Progenitor cell of endocrine pancreas (in vitro differentiated cells): ENCODE measurements at regions not wholly inside any gene's neighbourhood (a gene's known extent, or its start where the extent isn't known, plus 50 kb on each side); places are given as distances from the start of the nearest gene placed in this dataset.
"Not testable (repeated sequence)": the region's sequence is repeated elsewhere in the genome, so short reads cannot be mapped to it uniquely, and the experiment has no call there.

ENCODE experiments used
- DNase-seq: peaks from one replicate; pipeline ENCODE4 v3.0.0; 2021; ENCODE audit warnings: low spot score; ENCODE audit not compliant: unreplicated experiment
- H3K27ac Mint-ChIP-seq: 2 replicates; pipeline ENCODE4 v1.8.0; 2021; ENCODE audit warnings: mild to moderate bottlenecking, moderate library complexity, mixed read lengths
- H3K27me3 Mint-ChIP-seq: 2 replicates; pipeline ENCODE4 v1.8.0; 2021; ENCODE audit warnings: mixed read lengths
- H3K36me3 Mint-ChIP-seq: 2 replicates; pipeline ENCODE4 v1.8.0; 2022; ENCODE audit warnings: mixed read lengths; ENCODE audit not compliant: insufficient read depth
- H3K4me1 Mint-ChIP-seq: 2 replicates; pipeline ENCODE4 v1.8.0; 2021; ENCODE audit warnings: low read depth, mixed read lengths
- H3K4me3 Mint-ChIP-seq: 2 replicates; pipeline ENCODE4 v1.8.0; 2021; ENCODE audit warnings: low read depth, mild to moderate bottlenecking, moderate library complexity, mixed read lengths
- H3K9me3 Mint-ChIP-seq: 2 replicates; pipeline ENCODE4 v1.8.0; 2021; ENCODE audit warnings: low read depth, mixed read lengths
- TF ChIP-seq, protein P1 (sequence below): fragments of 200-600 bp; sonication (generic); IDR thresholded peaks from one replicate; pipeline ENCODE4 v1.5.0; 2021; ENCODE audit warnings: antibody characterized with exemption, mild to moderate bottlenecking; ENCODE audit not compliant: unreplicated experiment

DNA sequence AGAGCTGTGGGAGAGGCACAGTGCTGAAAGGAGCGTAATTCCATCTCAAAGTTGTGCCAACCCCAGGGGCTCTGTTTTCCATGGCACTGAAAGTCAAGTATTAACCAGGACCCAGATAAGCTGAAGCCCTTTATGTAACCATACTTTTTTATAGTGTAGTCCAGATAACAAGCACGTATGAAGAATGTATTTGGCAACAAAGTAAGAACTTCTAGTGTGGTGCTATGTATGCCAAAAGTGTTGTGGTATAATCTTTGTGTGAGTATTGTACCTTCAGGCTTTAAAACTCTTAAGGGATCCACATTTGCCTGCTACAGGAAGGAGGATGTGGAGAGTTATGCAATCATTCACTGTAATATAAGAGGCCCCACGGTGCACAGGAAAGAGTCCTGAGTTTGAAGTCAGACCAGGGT lies 129.4 kb downstream of the IBTK start:
- Mint-ChIP-seq H3K4me1 (no peaks in the 10 kb centered on the region), H3K9me3 (no peaks in the 10 kb centered on the region), H3K27me3 (no peaks in the 10 kb centered on the region), H3K36me3 (no peaks in the 10 kb centered on the region), H3K27ac (no peak overlapping the region), H3K4me3 (no peak overlapping the region)
- TF ChIP-seq, protein P1, sequence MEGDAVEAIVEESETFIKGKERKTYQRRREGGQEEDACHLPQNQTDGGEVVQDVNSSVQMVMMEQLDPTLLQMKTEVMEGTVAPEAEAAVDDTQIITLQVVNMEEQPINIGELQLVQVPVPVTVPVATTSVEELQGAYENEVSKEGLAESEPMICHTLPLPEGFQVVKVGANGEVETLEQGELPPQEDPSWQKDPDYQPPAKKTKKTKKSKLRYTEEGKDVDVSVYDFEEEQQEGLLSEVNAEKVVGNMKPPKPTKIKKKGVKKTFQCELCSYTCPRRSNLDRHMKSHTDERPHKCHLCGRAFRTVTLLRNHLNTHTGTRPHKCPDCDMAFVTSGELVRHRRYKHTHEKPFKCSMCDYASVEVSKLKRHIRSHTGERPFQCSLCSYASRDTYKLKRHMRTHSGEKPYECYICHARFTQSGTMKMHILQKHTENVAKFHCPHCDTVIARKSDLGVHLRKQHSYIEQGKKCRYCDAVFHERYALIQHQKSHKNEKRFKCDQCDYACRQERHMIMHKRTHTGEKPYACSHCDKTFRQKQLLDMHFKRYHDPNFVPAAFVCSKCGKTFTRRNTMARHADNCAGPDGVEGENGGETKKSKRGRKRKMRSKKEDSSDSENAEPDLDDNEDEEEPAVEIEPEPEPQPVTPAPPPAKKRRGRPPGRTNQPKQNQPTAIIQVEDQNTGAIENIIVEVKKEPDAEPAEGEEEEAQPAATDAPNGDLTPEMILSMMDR, result no peak
- no peak for DNase-seq

DNA sequence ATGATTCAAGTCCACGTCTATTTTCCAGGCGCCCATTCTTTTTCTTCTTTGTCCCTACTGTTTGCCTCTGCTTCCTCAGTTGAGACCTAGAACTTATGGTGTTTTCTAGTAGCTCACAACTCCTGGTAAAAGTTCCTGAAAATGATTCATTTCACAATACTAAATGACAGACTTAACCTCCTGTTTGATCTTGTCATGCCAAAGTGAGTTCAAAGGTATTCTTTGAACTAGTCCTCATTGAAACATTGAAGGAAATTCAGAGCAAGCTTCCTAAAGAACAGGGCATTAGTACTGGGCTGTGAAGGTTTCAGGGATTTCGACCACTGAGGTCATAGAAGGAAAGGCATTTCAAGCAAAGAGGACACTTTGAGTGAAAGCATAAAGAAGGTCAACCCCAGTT lies 132.8 kb downstream of the IBTK start:
- H3K4me1 Mint-ChIP-seq, result no peaks in the 10 kb centered on the region
- H3K27me3 Mint-ChIP-seq, result no peaks in the 10 kb centered on the region
- H3K9me3 Mint-ChIP-seq, result peaks cover 2% of the 10 kb centered on the region

DNA sequence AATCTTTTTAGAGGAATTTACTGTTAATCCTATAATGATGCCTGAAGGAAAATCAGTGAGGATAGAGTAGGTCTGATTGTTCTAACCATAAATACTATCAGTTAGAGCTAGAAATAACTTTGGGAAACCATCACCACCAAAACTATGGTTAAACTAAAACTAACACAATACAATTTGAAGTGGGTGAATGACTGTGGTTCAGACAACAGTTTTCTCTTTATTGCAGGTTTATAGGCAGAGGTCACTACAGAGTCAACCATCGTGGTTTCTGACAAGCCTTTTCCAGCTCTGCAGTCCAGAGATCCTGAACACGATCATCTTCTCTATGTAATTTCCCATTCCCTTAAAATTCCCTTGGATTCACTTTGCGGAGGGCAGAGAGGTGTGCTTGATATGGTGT lies 134.3 kb downstream of the IBTK start:
- Mint-ChIP-seq H3K27ac (no peak overlapping the region), H3K4me1 (no peaks in the 10 kb centered on the region), H3K36me3 (no peaks in the 10 kb centered on the region), H3K9me3 (peaks cover 14% of the 10 kb centered on the region), H3K4me3 (no peak overlapping the region), H3K27me3 (no peaks in the 10 kb centered on the region)
- DNase-seq, result no peak
- TF ChIP-seq, protein P1, result no peak

More for the DNA sequence above, 132.8 kb downstream of the IBTK start:
- Mint-ChIP-seq H3K4me3 (no peak overlapping the region), H3K36me3 (no peaks in the 10 kb centered on the region), H3K27ac (no peak overlapping the region)
- TF ChIP-seq, protein P1, result no peak
- no peak for DNase-seq

DNA sequence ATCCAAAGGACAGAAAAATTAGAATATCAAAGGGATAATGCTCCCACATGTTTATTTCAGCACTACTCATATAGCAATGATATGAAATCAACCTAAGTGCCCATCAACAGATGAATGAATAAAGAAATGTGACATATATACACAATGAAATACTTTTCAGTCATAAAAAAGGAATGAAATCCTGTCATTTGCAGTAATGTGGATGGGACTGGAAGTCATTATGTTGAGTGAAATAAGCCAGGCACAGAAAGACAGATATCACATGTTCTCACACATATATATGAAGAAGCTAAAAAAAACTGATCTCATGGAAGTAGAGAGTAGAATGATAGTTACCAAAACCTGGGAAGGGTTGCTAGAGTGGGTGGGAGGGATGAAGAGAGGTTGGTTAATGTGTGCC lies 135.7 kb downstream of the IBTK start:
- Mint-ChIP-seq H3K27me3 (no peaks in the 10 kb centered on the region), H3K4me1 (no peaks in the 10 kb centered on the region), H3K4me3 (no peak overlapping the region), H3K36me3 (no peaks in the 10 kb centered on the region), H3K27ac (no peak overlapping the region), H3K9me3 (peaks cover 14% of the 10 kb centered on the region)
- no peak for DNase-seq
- TF ChIP-seq, protein P1, result no peak

DNA sequence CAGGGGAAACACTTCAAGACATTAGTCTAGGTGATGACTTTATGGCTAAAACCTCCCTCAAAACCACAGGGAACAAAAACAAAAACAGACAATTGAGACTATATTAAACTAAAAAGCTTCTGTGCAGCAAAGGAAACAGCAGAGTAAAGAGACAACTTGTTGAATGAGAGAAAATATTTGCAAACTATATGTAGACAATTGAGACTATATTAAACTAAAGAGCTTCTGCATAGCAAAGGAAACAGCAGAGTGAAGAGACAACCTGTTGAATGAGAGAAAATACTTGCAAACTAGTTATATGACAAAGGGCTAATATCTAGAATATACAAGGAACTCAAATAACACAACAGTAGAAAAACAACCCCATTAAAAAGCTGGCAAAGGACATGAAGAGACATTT lies 136.4 kb downstream of the IBTK start:
- Mint-ChIP-seq H3K27me3 (no peaks in the 10 kb centered on the region), H3K9me3 (peaks cover 14% of the 10 kb centered on the region), H3K36me3 (no peaks in the 10 kb centered on the region), H3K4me1 (no peaks in the 10 kb centered on the region), H3K4me3 (no peak overlapping the region), H3K27ac (no peak overlapping the region)
- TF ChIP-seq, protein P1, result no peak
- DNase-seq, result no peak

DNA sequence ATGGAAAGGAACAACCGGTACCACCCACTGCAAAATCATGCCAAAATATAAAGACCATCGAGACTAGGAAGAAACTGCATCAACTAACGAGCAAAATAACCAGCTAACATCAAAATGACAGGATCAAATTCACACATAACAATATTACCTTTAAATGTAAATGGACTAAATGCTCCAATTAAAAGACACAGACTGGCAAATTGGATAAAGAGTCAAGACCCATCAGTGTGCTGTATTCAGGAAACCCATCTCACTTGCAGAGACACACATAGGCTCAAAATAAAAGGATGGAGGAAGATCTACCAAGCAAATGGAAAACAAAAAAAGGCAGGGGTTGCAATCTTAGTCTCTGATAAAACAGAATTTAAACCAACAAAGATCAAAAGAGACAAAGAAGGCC lies 144.4 kb downstream of the IBTK start:
- not testable (repeated sequence) for H3K27me3 Mint-ChIP-seq, H3K4me1 Mint-ChIP-seq, H3K4me3 Mint-ChIP-seq, H3K27ac Mint-ChIP-seq, DNase-seq, H3K36me3 Mint-ChIP-seq
- peaks cover 26% of the 10 kb centered on the region for H3K9me3 Mint-ChIP-seq

DNA sequence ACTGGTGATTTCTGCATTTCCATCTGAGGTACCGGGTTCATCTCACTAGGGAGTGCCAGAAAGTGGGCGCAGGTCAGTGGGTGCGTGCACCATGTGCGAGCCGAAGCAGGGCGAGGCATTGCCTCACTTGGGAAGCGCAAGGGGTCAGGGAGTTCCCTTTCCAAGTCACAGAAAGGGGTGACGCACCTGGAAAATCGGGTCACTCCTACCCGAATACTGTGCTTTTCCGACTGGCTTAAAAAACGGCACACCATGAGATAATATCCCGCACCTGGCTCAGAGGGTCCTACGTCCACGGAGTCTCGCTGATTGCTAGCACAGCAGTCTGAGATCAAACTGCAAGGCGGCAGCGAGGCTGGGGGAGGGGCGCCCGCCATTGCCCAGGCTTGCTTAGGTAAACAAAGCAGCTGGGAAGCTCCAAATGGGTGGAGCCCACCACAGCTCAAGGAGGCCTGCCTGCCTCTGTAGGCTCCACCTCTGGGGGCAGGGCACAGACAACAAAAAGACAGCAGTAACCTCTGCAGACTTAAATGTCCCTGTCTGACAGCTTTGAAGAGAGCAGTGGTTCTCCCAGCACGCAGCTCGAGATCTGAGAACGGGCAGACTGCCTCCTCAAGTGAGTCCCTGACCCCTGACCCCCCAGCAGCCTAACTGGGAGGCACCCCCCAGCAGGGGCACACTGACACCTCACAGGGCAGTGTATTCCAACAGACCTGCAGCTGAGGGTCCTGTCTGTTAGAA lies 146.0 kb downstream of the IBTK start:
- H3K27me3 Mint-ChIP-seq, H3K4me1 Mint-ChIP-seq, DNase-seq, H3K36me3 Mint-ChIP-seq, H3K27ac Mint-ChIP-seq, H3K4me3 Mint-ChIP-seq: not testable (repeated sequence)
- H3K9me3 Mint-ChIP-seq, result peaks cover 26% of the 10 kb centered on the region

DNA sequence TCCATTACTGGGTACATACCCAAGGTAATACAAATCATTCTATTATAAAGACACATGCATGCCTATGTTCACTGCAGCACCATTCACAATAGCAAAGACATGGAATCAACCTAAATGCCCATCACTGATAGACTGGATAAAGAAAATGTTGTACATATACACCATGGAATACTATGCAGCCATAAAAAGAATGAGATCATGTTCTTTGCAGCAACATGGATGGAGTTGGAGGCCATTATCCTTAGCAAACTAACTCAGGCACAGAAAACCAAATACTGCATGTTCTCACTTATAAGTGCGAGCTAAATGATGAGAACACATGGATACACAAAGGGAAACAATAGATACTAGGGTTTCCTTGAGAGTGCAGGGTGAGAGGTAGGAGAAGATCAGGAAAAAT lies 146.8 kb downstream of the IBTK start:
- H3K9me3 Mint-ChIP-seq, result peaks cover 26% of the 10 kb centered on the region
- not testable (repeated sequence) for DNase-seq, H3K36me3 Mint-ChIP-seq, H3K4me1 Mint-ChIP-seq, H3K4me3 Mint-ChIP-seq, H3K27me3 Mint-ChIP-seq, H3K27ac Mint-ChIP-seq
